CD1c-positive myeloid dendritic cell (primary cell): ENCODE measurements at regions not wholly inside any gene's neighbourhood (a gene's known extent, or its start where the extent isn't known, plus 50 kb on each side); places are given as distances from the start of the nearest gene placed in this dataset.

ENCODE experiments used
- DNase-seq: peaks from one replicate; pipeline ENCODE4 v3.0.0-alpha.2; 2016; ENCODE audit errors: extremely low spot score

DNA sequence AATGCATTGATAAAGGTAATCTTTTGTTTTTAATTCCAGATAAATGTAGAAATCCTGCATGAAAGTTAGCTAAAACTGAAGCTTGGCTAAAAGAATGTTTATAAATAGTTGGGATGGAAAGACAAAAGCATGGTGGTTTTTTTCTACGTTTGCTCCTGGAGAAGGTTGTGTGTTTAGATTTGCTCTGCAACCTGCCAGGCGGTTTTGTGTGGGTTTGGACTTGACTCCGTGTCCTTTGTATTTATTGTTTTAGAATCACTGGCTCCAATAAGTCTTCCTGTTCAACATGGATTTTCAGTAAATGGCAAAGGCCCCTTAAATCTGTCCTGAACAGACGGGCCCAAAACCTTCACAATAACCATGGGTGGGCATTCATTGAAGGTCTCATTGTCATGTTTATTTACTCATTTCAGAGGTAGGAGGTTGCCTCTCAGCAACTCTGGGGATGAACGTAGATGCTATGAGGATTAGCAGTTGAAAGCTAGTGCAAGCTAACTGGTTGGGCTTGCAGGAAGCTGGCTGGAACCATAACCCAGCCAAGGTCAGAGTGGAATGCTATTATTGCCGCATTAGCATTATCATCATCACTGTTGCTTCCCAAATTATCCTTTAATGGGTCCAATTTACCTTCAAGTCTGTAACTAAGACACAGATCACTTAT, 60.6 kb upstream of the ADAMTS9 start:
- DNase-seq, result no peak

DNA sequence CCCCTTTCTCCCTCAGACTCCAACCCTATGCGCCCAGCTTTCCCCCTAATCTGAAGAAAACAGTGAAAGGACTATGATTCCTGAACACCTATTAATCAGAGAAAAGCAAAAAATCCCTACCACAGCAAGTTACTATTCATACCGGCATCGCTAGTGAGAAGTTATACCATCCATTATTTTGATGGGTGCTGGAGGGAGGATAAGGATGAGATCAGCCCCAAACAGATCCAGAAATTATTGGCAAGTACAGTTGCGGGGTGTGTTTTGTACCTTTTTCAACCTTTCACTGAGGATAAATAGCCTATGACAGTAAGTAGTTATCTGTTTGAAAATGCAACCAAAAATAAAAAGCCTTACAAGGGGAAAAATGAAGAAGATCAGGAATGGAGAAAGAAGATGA, 59.9 kb upstream of the ADAMTS9 start:
- no peak for DNase-seq

- DNase-seq, result no peak
Measured at GRCh38 chr3:64743887-64744243, 56.1 kb upstream of the ADAMTS9 start.

- DNase-seq, result no peak
Measured at GRCh38 chr3:64743156-64743886, 55.5 kb upstream of the ADAMTS9 start.

DNA sequence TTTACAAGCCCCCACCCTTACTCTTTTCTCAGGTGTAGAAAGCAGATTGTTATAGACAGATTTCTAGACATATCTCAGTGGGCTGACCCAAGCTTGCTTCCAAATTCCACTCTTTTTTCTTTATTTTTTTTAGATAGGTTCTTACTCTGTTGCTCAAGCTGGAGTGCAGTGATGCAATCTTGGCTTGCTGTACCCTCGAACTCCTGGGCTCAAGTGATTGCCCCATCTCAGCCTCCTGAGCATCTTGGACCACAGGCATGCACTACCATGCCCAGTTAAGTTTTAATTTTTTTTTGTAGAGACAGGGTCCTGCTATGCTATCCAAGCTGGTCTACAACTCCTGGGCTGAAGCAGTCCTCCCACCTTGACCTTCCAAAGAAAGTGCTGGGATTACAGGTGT, 53.5 kb upstream of the ADAMTS9 start:
- DNase-seq, result no peak

- no peak for DNase-seq
Measured at GRCh38 chr3:64739971-64740631, 52.3 kb upstream of the ADAMTS9 start.
